ENCODE measurements at regions not wholly inside any gene's neighbourhood (a gene's known extent, or its start where the extent isn't known, plus 50 kb on each side); places are given as distances from the start of the nearest gene placed in this dataset.

- H3K27me3 ChIP-seq: no peaks in the 10 kb centered on the region
- H3K9me3 ChIP-seq: no peaks in the 10 kb centered on the region
- peaks cover 13 to 53% (median 18%) of the 10 kb centered on the region in 3 donors for H3K4me1 ChIP-seq
- peak overlapping the region in 3 of 4 donors; percentile 9 to 86 (median 22) for H3K27ac ChIP-seq
- ATAC-seq: no peak
- no peaks in the 10 kb centered on the region for H3K36me3 ChIP-seq
- 38 to 41% methylated on average over 3 to 5 of the region's 5 CpGs for WGBS, 2 donors (ENCODE audit: low coverage in 1 of 2)
- no peak for TF ChIP-seq POLR2A (IDR thresholded peaks at IDR 0.05)
- no peak for TF ChIP-seq POLR2AphosphoS5 (IDR thresholded peaks at IDR 0.05)
- TF ChIP-seq CTCF (IDR thresholded peaks at IDR 0.05): no peak
- no peak for TF ChIP-seq EP300 (IDR thresholded peaks at IDR 0.05)
- H3K4me3 ChIP-seq: no peak overlapping the region
Measured at GRCh38 chr14:34231626-34232025, 230.4 kb downstream of the SPTSSA start.

DNA sequence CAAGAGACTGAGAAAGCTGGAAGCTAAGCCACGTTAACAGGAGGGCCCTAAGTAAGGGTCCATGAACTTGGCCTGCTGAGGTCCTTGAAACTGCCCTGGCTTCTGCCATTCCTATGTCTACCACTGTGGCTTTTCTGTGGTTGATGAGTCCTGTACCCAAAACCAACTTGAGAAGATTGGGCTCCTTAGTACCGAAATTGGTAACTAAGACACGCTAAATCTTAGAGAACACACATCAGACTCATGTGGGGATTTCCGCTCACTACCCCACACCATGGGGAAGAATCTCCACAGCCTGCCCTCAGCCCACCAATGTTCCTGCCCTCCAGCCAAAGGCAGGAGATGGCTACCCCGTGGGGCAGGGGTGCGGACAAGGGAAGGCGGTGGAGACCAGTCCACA is 232.9 kb downstream of the SPTSSA start:
- H3K4me3 ChIP-seq: no peak overlapping the region
- H3K4me1 ChIP-seq: peaks cover 7 to 28% (median 8%) of the 10 kb centered on the region in 3 donors
- no peaks in the 10 kb centered on the region for H3K9me3 ChIP-seq
- ATAC-seq: no peak
- H3K36me3 ChIP-seq: no peaks in the 10 kb centered on the region
- H3K27me3 ChIP-seq: no peaks in the 10 kb centered on the region
- WGBS, 2 donors (ENCODE audit: low coverage in 1 of 2): 100% methylated on average over 2 of the region's 7 CpGs; no CpG with 5 or more reads in 1 of the 2 donors
- H3K27ac ChIP-seq: peak overlapping the region in 2 of 4 donors; percentile 68 to 70
- no peak for TF ChIP-seq CTCF (IDR thresholded peaks at IDR 0.05)
- no peak for TF ChIP-seq POLR2A (IDR thresholded peaks at IDR 0.05)
- no peak for TF ChIP-seq EP300 (IDR thresholded peaks at IDR 0.05)
- no peak for TF ChIP-seq POLR2AphosphoS5 (IDR thresholded peaks at IDR 0.05)

- 60 to 83% methylated on average over 3 of the region's 5 CpGs for WGBS, 2 donors (ENCODE audit: low coverage in 1 of 2)
- Histone ChIP-seq H3K27ac (peak overlapping the region in 3 of 4 donors; percentile 59 to 70 (median 68)), H3K36me3 (no peaks in the 10 kb centered on the region), H3K9me3 (no peaks in the 10 kb centered on the region), H3K4me3 (no peak overlapping the region), H3K27me3 (no peaks in the 10 kb centered on the region), H3K4me1 (peaks cover 2 to 23% (median 8%) of the 10 kb centered on the region in 3 donors)
- no peak for TF ChIP-seq POLR2A (IDR thresholded peaks at IDR 0.05)
- no peak for TF ChIP-seq EP300 (IDR thresholded peaks at IDR 0.05)
- no peak for TF ChIP-seq CTCF (IDR thresholded peaks at IDR 0.05)
- TF ChIP-seq POLR2AphosphoS5 (IDR thresholded peaks at IDR 0.05): no peak
- ATAC-seq: no peak
Measured at GRCh38 chr14:34228650-34228976, 233.4 kb downstream of the SPTSSA start.

- Histone ChIP-seq H3K27ac (peak overlapping the region in 3 of 4 donors; percentile 59 to 70 (median 68)), H3K4me3 (peak overlapping the region in 1 of 2 donors; percentile 20), H3K9me3 (no peaks in the 10 kb centered on the region), H3K36me3 (no peaks in the 10 kb centered on the region), H3K27me3 (no peaks in the 10 kb centered on the region), H3K4me1 (peaks cover 0 to 20% (median 8%) of the 10 kb centered on the region in 3 donors)
- TF ChIP-seq CTCF (IDR thresholded peaks at IDR 0.05) (peak; percentile 78 to 86 (median 83)), POLR2A (IDR thresholded peaks at IDR 0.05) (no peak), POLR2AphosphoS5 (IDR thresholded peaks at IDR 0.05) (no peak), EP300 (IDR thresholded peaks at IDR 0.05) (no peak)
- 29 to 33% methylated on average over 9 to 21 of the region's 22 CpGs for WGBS, 2 donors (ENCODE audit: low coverage in 1 of 2)
- peak; percentile 91 for ATAC-seq
Measured at GRCh38 chr14:34227834-34228649, 234.0 kb downstream of the SPTSSA start.

DNA sequence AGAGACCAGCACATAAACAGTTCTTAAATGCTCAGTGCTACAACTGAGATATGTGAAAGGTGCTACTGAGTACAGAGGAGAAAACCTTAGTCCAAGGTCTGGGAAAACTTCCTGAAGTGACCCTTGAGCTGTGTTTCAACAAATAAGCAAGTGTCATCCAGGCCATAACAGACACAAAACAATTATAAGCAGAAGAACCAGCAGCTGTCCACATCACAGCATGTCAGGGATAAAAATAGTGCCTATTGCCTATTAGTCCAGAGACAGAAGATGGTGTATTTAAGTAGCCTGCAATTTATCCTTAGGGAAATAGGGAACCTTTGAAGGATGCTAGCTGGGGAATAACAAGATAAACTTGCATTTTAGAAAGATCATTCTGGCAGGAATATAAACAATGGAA is 237.8 kb downstream of the SPTSSA start:
- Histone ChIP-seq H3K27me3 (no peaks in the 10 kb centered on the region), H3K27ac (no peak overlapping the region), H3K9me3 (no peaks in the 10 kb centered on the region), H3K36me3 (no peaks in the 10 kb centered on the region), H3K4me1 (peaks cover 0 to 34% (median 8%) of the 10 kb centered on the region in 3 donors), H3K4me3 (no peak overlapping the region)
- ATAC-seq: no peak
- no peak for TF ChIP-seq EP300 (IDR thresholded peaks at IDR 0.05)
- TF ChIP-seq POLR2AphosphoS5 (IDR thresholded peaks at IDR 0.05): no peak
- no peak for TF ChIP-seq CTCF (IDR thresholded peaks at IDR 0.05)
- TF ChIP-seq POLR2A (IDR thresholded peaks at IDR 0.05): no peak
